ENCODE measurements at regions not wholly inside any gene's neighbourhood (a gene's known extent, or its start where the extent isn't known, plus 50 kb on each side); places are given as distances from the start of the nearest gene placed in this dataset.
A peak's percentile ranks its signal among the peaks of the same experiment; 100 is the strongest.

GRCh38 chr4:54359919-54360650 lies 131.0 kb downstream of the PDGFRA start:
- no peak for DNase-seq

GRCh38 chr4:54363037-54363436 lies 133.9 kb downstream of the PDGFRA start:
- DNase-seq = peak; percentile 15

- DNase-seq = no peak
These were observed 136.6 kb downstream of the PDGFRA start for GRCh38 chr4:54365691-54366090.

- DNase-seq = no peak
These were observed 138.0 kb downstream of the PDGFRA start for GRCh38 chr4:54367059-54367458.

- DNase-seq = no peak
These were observed 139.5 kb downstream of the PDGFRA start for GRCh38 chr4:54368281-54369265.

- no peak for DNase-seq
These were observed 142.1 kb downstream of the PDGFRA start for GRCh38 chr4:54371173-54371572.

- no peak for DNase-seq
These were observed 143.9 kb downstream of the PDGFRA start for GRCh38 chr4:54372951-54373350.

GRCh38 chr4:54373718-54374210 lies 144.7 kb downstream of the PDGFRA start:
- no peak for DNase-seq

GRCh38 chr4:54378461-54378860 lies 149.4 kb downstream of the PDGFRA start:
- no peak for DNase-seq

GRCh38 chr4:54384152-54384551 lies 155.1 kb downstream of the PDGFRA start:
- no peak for DNase-seq

GRCh38 chr4:54384563-54384962 lies 155.5 kb downstream of the PDGFRA start:
- peak; percentile 85 for DNase-seq

- peak; percentile 83 for DNase-seq
These were observed 157.1 kb downstream of the PDGFRA start for GRCh38 chr4:54386042-54386669.

- no peak for DNase-seq
These were observed 157.6 kb downstream of the PDGFRA start for GRCh38 chr4:54386693-54387092.

GRCh38 chr4:54390670-54391069 lies 161.6 kb downstream of the PDGFRA start:
- no peak for DNase-seq

GRCh38 chr4:54391104-54391503 lies 162.0 kb downstream of the PDGFRA start:
- no peak for DNase-seq

GRCh38 chr4:54392479-54392878 lies 163.4 kb downstream of the PDGFRA start:
- DNase-seq = no peak

GRCh38 chr4:54393243-54393642 lies 164.2 kb downstream of the PDGFRA start:
- no peak for DNase-seq

GRCh38 chr4:54395013-54395527 lies 166.0 kb downstream of the PDGFRA start:
- no peak for DNase-seq

GRCh38 chr4:54400188-54400587 lies 171.1 kb downstream of the PDGFRA start:
- no peak for DNase-seq

- DNase-seq = no peak
These were observed 171.7 kb downstream of the PDGFRA start for GRCh38 chr4:54400802-54401201.

GRCh38 chr4:54402880-54403480 lies 173.9 kb downstream of the PDGFRA start:
- DNase-seq = no peak

- DNase-seq = no peak
These were observed 174.8 kb downstream of the PDGFRA start for GRCh38 chr4:54403700-54404453.

Data from NCI-H526 treated with DMSO at 0.1 percent for 48 hours (cell line).